Sigmoid colon (tissue), 4 donors: ENCODE measurements at regions not wholly inside any gene's neighbourhood (a gene's known extent, or its start where the extent isn't known, plus 50 kb on each side); places are given as distances from the start of the nearest gene placed in this dataset.

ENCODE experiments used
- POLR2A ChIP-seq, 2 donors: fragments of 450-650 bp; IDR thresholded peaks; one replicate each; pipeline ENCODE4 v1.6.1; 2016; ENCODE audit warnings: antibody characterized with exemption in 2 of 2, mild to moderate bottlenecking in 2 of 2, moderate library complexity in 2 of 2
- POLR2AphosphoS5 ChIP-seq, 4 donors: sonication (generic); formaldehyde crosslinking; IDR thresholded peaks; one replicate each; pipeline ENCODE4 v1.6.1; 2017; ENCODE audit warnings: antibody characterized with exemption in 4 of 4
- TF ChIP-seq, protein P1 (sequence below), 4 experiments: fragments of 450-650 bp in 3 of 4; fragments of 200-600 bp in 1 of 4; IDR thresholded peaks; one replicate each; pipeline ENCODE4 v1.5.1; 2016 to 2019; ENCODE audit warnings: antibody characterized with exemption in 4 of 4, mild to moderate bottlenecking in 3 of 4, moderate library complexity in 2 of 4

GRCh38 chr13:26941345-26942174, 181.0 kb upstream of the GPR12 start:
- TF ChIP-seq, protein P1, sequence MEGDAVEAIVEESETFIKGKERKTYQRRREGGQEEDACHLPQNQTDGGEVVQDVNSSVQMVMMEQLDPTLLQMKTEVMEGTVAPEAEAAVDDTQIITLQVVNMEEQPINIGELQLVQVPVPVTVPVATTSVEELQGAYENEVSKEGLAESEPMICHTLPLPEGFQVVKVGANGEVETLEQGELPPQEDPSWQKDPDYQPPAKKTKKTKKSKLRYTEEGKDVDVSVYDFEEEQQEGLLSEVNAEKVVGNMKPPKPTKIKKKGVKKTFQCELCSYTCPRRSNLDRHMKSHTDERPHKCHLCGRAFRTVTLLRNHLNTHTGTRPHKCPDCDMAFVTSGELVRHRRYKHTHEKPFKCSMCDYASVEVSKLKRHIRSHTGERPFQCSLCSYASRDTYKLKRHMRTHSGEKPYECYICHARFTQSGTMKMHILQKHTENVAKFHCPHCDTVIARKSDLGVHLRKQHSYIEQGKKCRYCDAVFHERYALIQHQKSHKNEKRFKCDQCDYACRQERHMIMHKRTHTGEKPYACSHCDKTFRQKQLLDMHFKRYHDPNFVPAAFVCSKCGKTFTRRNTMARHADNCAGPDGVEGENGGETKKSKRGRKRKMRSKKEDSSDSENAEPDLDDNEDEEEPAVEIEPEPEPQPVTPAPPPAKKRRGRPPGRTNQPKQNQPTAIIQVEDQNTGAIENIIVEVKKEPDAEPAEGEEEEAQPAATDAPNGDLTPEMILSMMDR (IDR thresholded peaks at IDR 0.05) = no peak
- no peak for TF ChIP-seq POLR2A (IDR thresholded peaks at IDR 0.05)
- no peak for TF ChIP-seq POLR2AphosphoS5 (IDR thresholded peaks at IDR 0.05)
